Activated CD8-positive, alpha-beta memory T cell treated with anti-CD3 and anti-CD28 coated beads for 48 hours (primary cell): ENCODE measurements at regions not wholly inside any gene's neighbourhood (a gene's known extent, or its start where the extent isn't known, plus 50 kb on each side); places are given as distances from the start of the nearest gene placed in this dataset.
"Not testable (repeated sequence)": the region's sequence is repeated elsewhere in the genome, so short reads cannot be mapped to it uniquely, and the experiment has no call there.

Experiments
- DNase-seq, 3 experiments: peaks; one replicate each; pipeline ENCODE4 v3.0.0-alpha.2; 2020; ENCODE audit warnings: low read depth in 2 of 3, low spot score in 2 of 3

- DNase-seq, result no peak
Measured at GRCh38 chr5:101080462-101081240, 177.6 kb upstream of the ST8SIA4 start.

DNA sequence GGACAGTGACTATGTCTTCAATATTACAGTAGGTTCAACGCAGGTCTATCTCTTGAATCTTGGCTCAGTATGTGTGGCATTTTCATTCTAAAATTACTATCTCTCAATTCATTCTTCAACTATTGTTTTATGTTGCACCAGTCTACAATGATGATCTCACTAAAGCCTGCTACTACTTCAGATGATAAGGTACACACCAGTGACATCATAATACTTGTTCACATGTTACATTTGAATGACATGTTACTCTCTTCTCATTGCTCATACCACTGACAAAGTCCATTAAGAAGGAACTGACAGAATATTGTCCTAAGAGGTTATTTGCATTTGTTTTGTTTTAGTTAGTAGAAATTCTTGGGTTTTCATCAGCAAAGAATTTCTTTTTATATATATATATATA, 165.2 kb upstream of the ST8SIA4 start:
- no peak for DNase-seq

DNA sequence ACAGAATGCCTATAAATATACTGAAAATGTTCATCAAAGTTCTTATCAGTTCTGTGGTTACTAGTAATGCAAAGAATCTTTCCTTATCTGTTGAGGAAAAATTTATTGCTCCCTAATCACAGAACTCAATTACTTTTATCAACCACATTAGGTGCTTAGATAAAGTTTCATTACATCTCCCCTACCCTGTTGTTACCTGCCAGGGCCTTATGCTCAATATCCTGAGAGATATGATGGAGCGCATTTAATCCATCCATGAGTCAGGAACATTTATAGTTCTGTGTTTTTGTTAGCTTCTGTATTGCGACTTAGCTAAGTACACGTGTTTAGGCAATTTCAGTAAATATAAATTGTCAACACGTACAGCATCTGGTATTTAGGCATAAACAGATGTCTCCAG, 164.3 kb upstream of the ST8SIA4 start:
- no peak for DNase-seq

GRCh38 chr5:101062902-101063301, 159.8 kb upstream of the ST8SIA4 start:
- DNase-seq, result no peak

- no peak for DNase-seq
Measured at GRCh38 chr5:101047181-101047580, 144.1 kb upstream of the ST8SIA4 start.

GRCh38 chr5:101045689-101046088, 142.6 kb upstream of the ST8SIA4 start:
- no peak for DNase-seq

DNA sequence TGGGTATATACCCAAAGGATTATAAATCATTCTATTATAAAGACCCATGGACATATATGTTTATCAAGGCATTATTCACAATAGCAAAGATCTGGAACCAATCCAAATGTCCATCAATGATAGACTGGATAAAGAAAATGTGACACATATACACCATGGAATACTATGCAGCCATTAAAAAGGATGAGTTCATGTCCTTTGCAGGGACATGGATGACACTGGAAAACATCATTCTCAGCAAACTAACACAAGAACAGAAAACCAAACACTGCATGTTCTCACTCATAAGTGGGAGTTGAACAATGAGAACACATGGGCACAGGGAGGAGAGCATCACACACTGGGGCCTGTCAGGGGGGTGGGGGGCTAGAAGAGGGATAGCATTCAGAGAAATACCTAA, 136.9 kb upstream of the ST8SIA4 start:
- DNase-seq, result not testable (repeated sequence)

DNA sequence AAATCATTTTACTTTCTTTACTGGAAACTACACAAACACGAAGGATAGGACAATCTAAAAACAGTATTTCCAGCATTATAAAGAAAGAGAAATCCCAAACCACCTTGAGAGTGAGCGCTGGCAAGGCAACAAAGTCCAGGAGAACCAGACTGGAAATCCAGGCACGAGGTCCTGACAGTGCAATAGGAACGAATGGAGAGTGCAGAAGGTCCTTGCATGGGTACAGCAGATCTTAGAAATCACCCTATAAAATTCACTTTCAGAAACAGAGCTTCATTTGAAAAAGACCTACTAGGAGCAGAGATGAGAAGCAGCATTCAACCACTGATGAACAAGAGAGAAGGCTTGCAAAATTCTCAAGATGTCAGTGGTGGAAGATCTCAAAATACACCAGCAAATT, 133.7 kb upstream of the ST8SIA4 start:
- DNase-seq, result no peak

GRCh38 chr5:101035425-101035824, 132.3 kb upstream of the ST8SIA4 start:
- no peak for DNase-seq

GRCh38 chr5:101024299-101024698, 121.2 kb upstream of the ST8SIA4 start:
- no peak for DNase-seq

GRCh38 chr5:101018299-101018698, 115.2 kb upstream of the ST8SIA4 start:
- DNase-seq, result no peak

GRCh38 chr5:101012880-101013279, 109.8 kb upstream of the ST8SIA4 start:
- no peak for DNase-seq

- DNase-seq, result no peak
Measured at GRCh38 chr5:101009758-101010519, 106.9 kb upstream of the ST8SIA4 start.

- no peak for DNase-seq
Measured at GRCh38 chr5:100992354-100992753, 89.3 kb upstream of the ST8SIA4 start.

GRCh38 chr5:100983601-100984000, 80.5 kb upstream of the ST8SIA4 start:
- DNase-seq, result not testable (repeated sequence)

DNA sequence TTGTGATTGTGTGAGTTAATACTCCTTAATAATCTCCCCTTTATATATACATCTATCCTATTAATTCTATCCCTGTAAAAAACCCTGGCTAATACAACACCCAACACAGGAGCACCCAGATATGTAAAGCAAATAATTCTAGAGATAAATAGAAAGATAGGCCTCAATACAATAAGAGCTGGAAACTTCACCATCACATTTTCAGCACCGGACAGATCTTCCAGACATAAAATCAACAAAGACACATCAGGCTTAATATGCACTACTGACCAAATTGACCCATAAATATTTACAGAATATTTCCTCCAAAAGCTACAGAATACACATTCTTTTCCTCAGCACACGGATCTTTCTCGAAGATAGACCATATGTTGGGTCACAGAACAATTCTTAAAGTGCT, 71.0 kb upstream of the ST8SIA4 start:
- DNase-seq, result no peak

DNA sequence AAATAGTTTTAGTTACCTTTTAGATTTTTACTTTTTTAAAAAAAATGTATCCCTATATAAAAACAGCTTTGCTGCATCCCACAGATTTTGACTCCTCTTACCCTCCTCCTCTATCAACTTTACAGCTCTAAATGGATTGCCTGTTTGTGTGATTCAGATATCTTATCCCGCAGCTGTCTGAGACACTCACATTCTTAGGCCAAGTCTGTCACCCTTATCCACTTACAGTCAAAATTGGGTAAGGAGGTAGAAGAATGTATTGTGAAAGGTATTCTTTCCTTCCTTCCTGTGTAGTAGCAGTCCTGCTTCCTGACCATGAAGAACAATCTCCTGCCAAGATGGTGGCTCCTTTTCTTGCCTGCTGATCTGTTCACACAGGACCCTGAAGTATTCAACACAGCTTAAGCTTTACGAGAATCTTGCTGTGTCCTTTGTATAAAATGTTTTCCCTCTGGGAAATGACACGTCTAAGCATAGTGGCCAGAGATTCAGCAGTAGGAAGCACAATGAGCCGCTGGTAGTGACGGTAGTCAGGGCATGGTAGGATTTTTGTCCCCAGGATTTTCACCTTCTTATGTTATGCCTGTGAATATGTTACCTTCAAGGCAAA, 67.7 kb upstream of the ST8SIA4 start:
- no peak for DNase-seq

GRCh38 chr5:100965291-100965690, 62.2 kb upstream of the ST8SIA4 start:
- no peak for DNase-seq
